ENCODE measurements at regions not wholly inside any gene's neighbourhood (a gene's known extent, or its start where the extent isn't known, plus 50 kb on each side); places are given as distances from the start of the nearest gene placed in this dataset.

DNA sequence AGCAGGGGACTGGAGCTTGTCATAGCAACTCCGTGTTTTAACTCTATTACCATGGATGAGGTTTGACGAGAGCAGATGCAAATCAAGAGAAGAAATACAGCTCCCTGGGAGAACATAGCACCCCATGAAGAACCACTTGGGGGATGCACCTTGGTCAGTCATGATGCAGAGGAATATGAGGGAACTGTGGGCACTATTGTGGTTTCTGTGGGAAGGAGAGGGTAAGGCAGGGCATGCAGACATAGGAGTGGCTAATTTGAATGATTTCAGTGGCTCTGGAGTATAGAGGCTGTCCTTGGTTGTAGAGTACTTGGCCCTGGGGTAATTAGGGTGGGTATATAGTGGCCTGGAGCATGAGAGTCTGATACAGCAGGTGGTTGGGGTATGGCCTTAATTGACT is 131.9 kb downstream of the EDEM1 start:
- Histone ChIP-seq H4K20me1 (ENCODE audit: insufficient read depth, low read length, poor library complexity, severe bottlenecking) (no peaks in the 10 kb centered on the region), H3K9ac (ENCODE audit: low read depth, low read length, poor library complexity, severe bottlenecking) (no peak overlapping the region), H3K4me3 (ENCODE audit: low read length, poor library complexity, severe bottlenecking) (no peak overlapping the region), H3K36me3 (ENCODE audit: insufficient read depth, low read length) (no peaks in the 10 kb centered on the region), H3K9me3 (ENCODE audit: insufficient read depth, low read depth, low read length) (no peaks in the 10 kb centered on the region), H3K9me2 (replicated peaks; ENCODE audit: low read depth, low read length) (no peaks in the 10 kb centered on the region), H3K79me2 (ENCODE audit: insufficient read depth, low read length) (no peaks in the 10 kb centered on the region), H3K4me2 (ENCODE audit: low read depth, low read length, poor library complexity, severe bottlenecking) (no peak overlapping the region), H3K4me1 (ENCODE audit: insufficient read depth, low read length, poor library complexity, severe bottlenecking) (no peaks in the 10 kb centered on the region), H3F3A (ENCODE audit: low read depth) (no peaks in the 10 kb centered on the region), H2AFZ (ENCODE audit: low read length) (no peak overlapping the region), H3K27me3 (ENCODE audit: insufficient read depth, low read length, poor library complexity, severe bottlenecking) (no peaks in the 10 kb centered on the region)
- no peak for TF ChIP-seq EZH2phosphoT487 (IDR thresholded peaks at IDR 0.05; ENCODE audit: borderline replicate concordance)
- TF ChIP-seq, protein P1, sequence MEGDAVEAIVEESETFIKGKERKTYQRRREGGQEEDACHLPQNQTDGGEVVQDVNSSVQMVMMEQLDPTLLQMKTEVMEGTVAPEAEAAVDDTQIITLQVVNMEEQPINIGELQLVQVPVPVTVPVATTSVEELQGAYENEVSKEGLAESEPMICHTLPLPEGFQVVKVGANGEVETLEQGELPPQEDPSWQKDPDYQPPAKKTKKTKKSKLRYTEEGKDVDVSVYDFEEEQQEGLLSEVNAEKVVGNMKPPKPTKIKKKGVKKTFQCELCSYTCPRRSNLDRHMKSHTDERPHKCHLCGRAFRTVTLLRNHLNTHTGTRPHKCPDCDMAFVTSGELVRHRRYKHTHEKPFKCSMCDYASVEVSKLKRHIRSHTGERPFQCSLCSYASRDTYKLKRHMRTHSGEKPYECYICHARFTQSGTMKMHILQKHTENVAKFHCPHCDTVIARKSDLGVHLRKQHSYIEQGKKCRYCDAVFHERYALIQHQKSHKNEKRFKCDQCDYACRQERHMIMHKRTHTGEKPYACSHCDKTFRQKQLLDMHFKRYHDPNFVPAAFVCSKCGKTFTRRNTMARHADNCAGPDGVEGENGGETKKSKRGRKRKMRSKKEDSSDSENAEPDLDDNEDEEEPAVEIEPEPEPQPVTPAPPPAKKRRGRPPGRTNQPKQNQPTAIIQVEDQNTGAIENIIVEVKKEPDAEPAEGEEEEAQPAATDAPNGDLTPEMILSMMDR (conservative IDR thresholded peaks at IDR 0.05; ENCODE audit: low read length): no peak

GRCh38 chr3:5321666-5322340 is 134.3 kb downstream of the EDEM1 start:
- H3K36me3 ChIP-seq (ENCODE audit: insufficient read depth, low read length): no peaks in the 10 kb centered on the region
- no peak overlapping the region for H2AFZ ChIP-seq (ENCODE audit: low read length)
- no peaks in the 10 kb centered on the region for H3K9me3 ChIP-seq (ENCODE audit: insufficient read depth, low read depth, low read length)
- no peak overlapping the region for H3K4me2 ChIP-seq (ENCODE audit: low read depth, low read length, poor library complexity, severe bottlenecking)
- H3K9ac ChIP-seq (ENCODE audit: low read depth, low read length, poor library complexity, severe bottlenecking): no peak overlapping the region
- H3K27me3 ChIP-seq (ENCODE audit: insufficient read depth, low read length, poor library complexity, severe bottlenecking): no peaks in the 10 kb centered on the region
- no peaks in the 10 kb centered on the region for H3F3A ChIP-seq (ENCODE audit: low read depth)
- no peak for TF ChIP-seq EZH2phosphoT487 (IDR thresholded peaks at IDR 0.05; ENCODE audit: borderline replicate concordance)
- TF ChIP-seq, protein P1 (conservative IDR thresholded peaks at IDR 0.05; ENCODE audit: low read length): no peak
- H3K9me2 ChIP-seq (replicated peaks; ENCODE audit: low read depth, low read length): no peaks in the 10 kb centered on the region
- H4K20me1 ChIP-seq (ENCODE audit: insufficient read depth, low read length, poor library complexity, severe bottlenecking): no peaks in the 10 kb centered on the region
- H3K4me3 ChIP-seq (ENCODE audit: low read length, poor library complexity, severe bottlenecking): no peak overlapping the region
- H3K79me2 ChIP-seq (ENCODE audit: insufficient read depth, low read length): no peaks in the 10 kb centered on the region
- H3K4me1 ChIP-seq (ENCODE audit: insufficient read depth, low read length, poor library complexity, severe bottlenecking): no peaks in the 10 kb centered on the region

GRCh38 chr3:5324780-5325179 is 137.3 kb downstream of the EDEM1 start:
- H3K79me2 ChIP-seq (ENCODE audit: insufficient read depth, low read length): no peaks in the 10 kb centered on the region
- no peaks in the 10 kb centered on the region for H3K9me3 ChIP-seq (ENCODE audit: insufficient read depth, low read depth, low read length)
- H3K4me1 ChIP-seq (ENCODE audit: insufficient read depth, low read length, poor library complexity, severe bottlenecking): no peaks in the 10 kb centered on the region
- H3K27me3 ChIP-seq (ENCODE audit: insufficient read depth, low read length, poor library complexity, severe bottlenecking): no peaks in the 10 kb centered on the region
- H3K9ac ChIP-seq (ENCODE audit: low read depth, low read length, poor library complexity, severe bottlenecking): no peak overlapping the region
- no peaks in the 10 kb centered on the region for H3F3A ChIP-seq (ENCODE audit: low read depth)
- H3K36me3 ChIP-seq (ENCODE audit: insufficient read depth, low read length): no peaks in the 10 kb centered on the region
- H3K9me2 ChIP-seq (replicated peaks; ENCODE audit: low read depth, low read length): no peaks in the 10 kb centered on the region
- H3K4me3 ChIP-seq (ENCODE audit: low read length, poor library complexity, severe bottlenecking): no peak overlapping the region
- H4K20me1 ChIP-seq (ENCODE audit: insufficient read depth, low read length, poor library complexity, severe bottlenecking): no peaks in the 10 kb centered on the region
- TF ChIP-seq, protein P1 (conservative IDR thresholded peaks at IDR 0.05; ENCODE audit: low read length): no peak
- TF ChIP-seq EZH2phosphoT487 (IDR thresholded peaks at IDR 0.05; ENCODE audit: borderline replicate concordance): no peak
- no peak overlapping the region for H3K4me2 ChIP-seq (ENCODE audit: low read depth, low read length, poor library complexity, severe bottlenecking)
- H2AFZ ChIP-seq (ENCODE audit: low read length): no peak overlapping the region

Data from Loucy (cell line).